ENCODE measurements at regions not wholly inside any gene's neighbourhood (a gene's known extent, or its start where the extent isn't known, plus 50 kb on each side); places are given as distances from the start of the nearest gene placed in this dataset.

DNA sequence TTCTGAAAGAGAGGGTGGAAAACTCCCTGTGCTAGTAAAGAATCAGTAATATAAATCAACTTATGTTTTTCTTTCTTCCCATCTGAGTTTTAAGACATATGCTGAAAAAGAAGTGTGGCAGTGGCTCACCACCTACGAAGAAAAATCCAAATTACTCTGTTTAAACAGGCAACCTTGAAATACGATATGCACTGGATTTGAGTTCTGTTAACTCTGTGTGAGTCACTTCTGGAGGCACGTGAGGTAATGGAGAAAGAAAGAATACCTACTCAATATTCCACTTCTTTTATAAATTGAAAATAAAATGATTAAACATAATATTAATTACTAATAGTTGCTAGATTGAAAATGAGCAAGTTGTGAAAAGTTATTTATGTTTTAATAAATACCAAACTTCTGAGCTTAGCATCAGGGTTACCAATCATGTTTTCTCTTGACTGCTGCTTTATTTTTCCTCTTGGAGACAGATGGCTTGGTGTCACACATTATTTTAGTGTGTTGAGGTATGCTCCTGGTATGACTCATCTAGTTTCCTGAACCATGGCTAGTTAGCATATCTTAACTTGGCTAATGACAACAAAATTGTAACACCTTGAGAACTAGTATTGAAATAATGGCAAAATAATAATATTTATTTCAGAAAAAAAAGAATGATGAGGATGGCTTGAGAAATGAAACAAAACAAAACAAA is 1705.5 kb upstream of the PIK3C3 start:
- FAIRE-seq (no peak), ATAC-seq (peak; percentile 41; the same call in 1 of the 3 replicates), DNase-seq (ENCODE audit: low read depth, low spot score) (no peak)
- H3K36me3 ChIP-seq (ENCODE audit: control insufficient read depth in 2 of 2, insufficient read depth in 2 of 2, low read length in 1 of 2) = no peaks in the 10 kb centered on the region
- H3K27ac ChIP-seq (ENCODE audit: control insufficient read depth, insufficient read depth) = no peak overlapping the region
- H3K4me1 ChIP-seq (ENCODE audit: control insufficient read depth, insufficient read depth, low read length) = no peaks in the 10 kb centered on the region
- intact Hi-C loops (cut with micrococcal nuclease; ENCODE audit: unreplicated experiment) = no loop called here
- 11% methylated on average over 3 of the region's 3 CpGs for WGBS (ENCODE audit: insufficient coverage, insufficient replicate concordance, low lambda C conversion rate, missing lambda C conversion rate)
- BruUV-seq (replicated peaks) = no TSS peak
- H3K4me3 ChIP-seq = no peak overlapping the region
- no peak overlapping the region for H3K9ac ChIP-seq (ENCODE audit: control insufficient read depth, insufficient read depth, low read length)
- TF ChIP-seq STAT3 (IDR thresholded peaks at IDR 0.05; ENCODE audit: low read depth, low read length) = no peak
- TF ChIP-seq CREM (IDR thresholded peaks at IDR 0.05; ENCODE audit: low read depth) = no peak
- TF ChIP-seq FOXM1 (IDR thresholded peaks at IDR 0.05; ENCODE audit: low read depth, low read length) = no peak
- TF ChIP-seq SKIL (IDR thresholded peaks at IDR 0.05; ENCODE audit: low read depth, poor library complexity, severe bottlenecking) = no peak
- no peak for TF ChIP-seq WRNIP1 (IDR thresholded peaks at IDR 0.05; ENCODE audit: borderline replicate concordance, low read depth, low read length)
- TF ChIP-seq PBX3 (IDR thresholded peaks at IDR 0.05; ENCODE audit: insufficient replicate concordance, low read depth, low read length) = no peak
- no peak overlapping the region for H2AFZ ChIP-seq (ENCODE audit: control insufficient read depth, low read depth, low read length)
- no peaks in the 10 kb centered on the region for H3K9me3 ChIP-seq (replicated peaks; ENCODE audit: control insufficient read depth, insufficient read depth, low read length)
- H3K27me3 ChIP-seq (replicated peaks in 1 of 2; ENCODE audit: control insufficient read depth in 2 of 2, insufficient read depth in 2 of 2, low read length in 1 of 2) = no peaks in the 10 kb centered on the region
- CTCF ChIA-PET = no interaction called here
- no peak overlapping the region for H3K4me2 ChIP-seq (ENCODE audit: control insufficient read depth, insufficient read depth)
- H4K20me1 ChIP-seq (ENCODE audit: control insufficient read depth, insufficient read depth) = no peaks in the 10 kb centered on the region
- in situ Hi-C loops (cut with MboI) = no loop called here
- RAD21 ChIA-PET (ENCODE audit: unreplicated experiment) = no interaction called here
- POLR2A ChIA-PET = no interaction called here
- H3K79me2 ChIP-seq (ENCODE audit: control insufficient read depth, insufficient read depth, low read length) = no peaks in the 10 kb centered on the region
- SMC1A ChIA-PET (ENCODE audit: uncharacterized antibody, unreplicated experiment) = no interaction called here

All from GM12878 (cell line).